ENCODE measurements at regions not wholly inside any gene's neighbourhood (a gene's known extent, or its start where the extent isn't known, plus 50 kb on each side); places are given as distances from the start of the nearest gene placed in this dataset.

DNA sequence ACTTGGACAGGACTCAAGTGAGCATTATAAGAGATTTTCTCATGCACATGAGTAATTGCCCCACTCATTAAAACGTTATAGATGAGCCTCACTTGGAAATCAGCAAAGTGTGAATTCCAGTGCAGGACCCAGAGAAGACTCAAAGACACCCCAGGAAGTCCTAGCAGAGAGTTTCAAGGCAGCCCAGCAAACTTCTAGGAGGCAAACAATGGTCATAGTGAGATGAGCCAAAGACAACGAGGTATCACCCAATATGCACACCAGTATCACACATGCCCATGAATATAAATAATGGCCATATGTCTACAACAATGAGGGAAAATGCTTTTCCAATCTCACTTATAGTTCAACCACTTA lies 245.9 kb downstream of the ACTL7B start:
- TF ChIP-seq EZH2 (IDR thresholded peaks at IDR 0.05; ENCODE audit: borderline replicate concordance, insufficient read depth, low read depth, low read length, poor library complexity, severe bottlenecking): no peak
- TF ChIP-seq, protein P1, sequence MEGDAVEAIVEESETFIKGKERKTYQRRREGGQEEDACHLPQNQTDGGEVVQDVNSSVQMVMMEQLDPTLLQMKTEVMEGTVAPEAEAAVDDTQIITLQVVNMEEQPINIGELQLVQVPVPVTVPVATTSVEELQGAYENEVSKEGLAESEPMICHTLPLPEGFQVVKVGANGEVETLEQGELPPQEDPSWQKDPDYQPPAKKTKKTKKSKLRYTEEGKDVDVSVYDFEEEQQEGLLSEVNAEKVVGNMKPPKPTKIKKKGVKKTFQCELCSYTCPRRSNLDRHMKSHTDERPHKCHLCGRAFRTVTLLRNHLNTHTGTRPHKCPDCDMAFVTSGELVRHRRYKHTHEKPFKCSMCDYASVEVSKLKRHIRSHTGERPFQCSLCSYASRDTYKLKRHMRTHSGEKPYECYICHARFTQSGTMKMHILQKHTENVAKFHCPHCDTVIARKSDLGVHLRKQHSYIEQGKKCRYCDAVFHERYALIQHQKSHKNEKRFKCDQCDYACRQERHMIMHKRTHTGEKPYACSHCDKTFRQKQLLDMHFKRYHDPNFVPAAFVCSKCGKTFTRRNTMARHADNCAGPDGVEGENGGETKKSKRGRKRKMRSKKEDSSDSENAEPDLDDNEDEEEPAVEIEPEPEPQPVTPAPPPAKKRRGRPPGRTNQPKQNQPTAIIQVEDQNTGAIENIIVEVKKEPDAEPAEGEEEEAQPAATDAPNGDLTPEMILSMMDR (IDR thresholded peaks at IDR 0.05): no peak

All from B cell (primary cell).